ES-I3 (cell line): ENCODE measurements at regions not wholly inside any gene's neighbourhood (a gene's known extent, or its start where the extent isn't known, plus 50 kb on each side); places are given as distances from the start of the nearest gene placed in this dataset.
"Not testable (repeated sequence)": the region's sequence is repeated elsewhere in the genome, so short reads cannot be mapped to it uniquely, and the experiment has no call there.

Experiments used
- H3K36me3 ChIP-seq: 2 replicates; pipeline ENCODE4 v1.6.1; 2013; ENCODE audit warnings: mild to moderate bottlenecking, low read length, control low read depth, moderate library complexity; ENCODE audit not compliant: insufficient read depth
- H3K4me1 ChIP-seq: 2 replicates; pipeline ENCODE4 v1.6.1; 2013; ENCODE audit warnings: mild to moderate bottlenecking, control low read depth, low read length; ENCODE audit not compliant: insufficient read depth
- H3K9ac ChIP-seq: 2 replicates; pipeline ENCODE4 v1.6.1; 2013; ENCODE audit warnings: low read depth, mild to moderate bottlenecking, low read length, moderate library complexity
- H3K9me3 ChIP-seq: 2 replicates; pipeline ENCODE4 v1.6.1; 2013; ENCODE audit warnings: mild to moderate bottlenecking, low read length, moderate library complexity; ENCODE audit not compliant: control insufficient read depth, insufficient read depth

GRCh38 chr3:83251490-83251889, 1490.0 kb upstream of the GBE1 start:
- Histone ChIP-seq H3K9ac (no peak overlapping the region), H3K36me3 (no peaks in the 10 kb centered on the region), H3K4me1 (no peaks in the 10 kb centered on the region), H3K9me3 (no peaks in the 10 kb centered on the region)

GRCh38 chr3:83250613-83251012, 1489.2 kb upstream of the GBE1 start:
- Histone ChIP-seq H3K9ac (no peak overlapping the region), H3K9me3 (no peaks in the 10 kb centered on the region), H3K4me1 (no peaks in the 10 kb centered on the region), H3K36me3 (no peaks in the 10 kb centered on the region)

GRCh38 chr3:83248454-83248853, 1487.0 kb upstream of the GBE1 start:
- H3K4me1 ChIP-seq = no peaks in the 10 kb centered on the region

GRCh38 chr3:83235180-83235814, 1473.9 kb upstream of the GBE1 start:
- no peaks in the 10 kb centered on the region for H3K9me3 ChIP-seq
- no peak overlapping the region for H3K9ac ChIP-seq
- H3K36me3 ChIP-seq = no peaks in the 10 kb centered on the region
- 0 out of 2 replicates have a peak, but pooled peaks cover 2% of the 10 kb centered on the region for H3K4me1 ChIP-seq

More at GRCh38 chr3:83248454-83248853, 1487.0 kb upstream of the GBE1 start:
- Histone ChIP-seq H3K9ac (no peak overlapping the region), H3K9me3 (no peaks in the 10 kb centered on the region), H3K36me3 (no peaks in the 10 kb centered on the region)

GRCh38 chr3:83233715-83234114, 1472.3 kb upstream of the GBE1 start:
- Histone ChIP-seq H3K4me1 (0 out of 2 replicates have a peak, but pooled peaks cover 2% of the 10 kb centered on the region), H3K9ac (no peak overlapping the region), H3K9me3 (no peaks in the 10 kb centered on the region), H3K36me3 (no peaks in the 10 kb centered on the region)

- H3K4me1 ChIP-seq = 0 out of 2 replicates have a peak, but pooled peaks cover 2% of the 10 kb centered on the region
- H3K9ac ChIP-seq = no peak overlapping the region
- no peaks in the 10 kb centered on the region for H3K36me3 ChIP-seq
- no peaks in the 10 kb centered on the region for H3K9me3 ChIP-seq
Observed at GRCh38 chr3:83230841-83231240, 1469.4 kb upstream of the GBE1 start.

- Histone ChIP-seq H3K9ac (no peak overlapping the region), H3K36me3 (no peaks in the 10 kb centered on the region), H3K9me3 (no peaks in the 10 kb centered on the region), H3K4me1 (0 out of 2 replicates have a peak, but pooled peaks cover 2% of the 10 kb centered on the region)
Observed at GRCh38 chr3:83230376-83230775, 1468.9 kb upstream of the GBE1 start.

- H3K4me1 ChIP-seq = 0 out of 2 replicates have a peak, but pooled peaks cover 2% of the 10 kb centered on the region
- no peaks in the 10 kb centered on the region for H3K9me3 ChIP-seq
- H3K9ac ChIP-seq = no peak overlapping the region
- no peaks in the 10 kb centered on the region for H3K36me3 ChIP-seq
Observed at GRCh38 chr3:83226751-83227150, 1465.3 kb upstream of the GBE1 start.

- no peaks in the 10 kb centered on the region for H3K9me3 ChIP-seq
- no peaks in the 10 kb centered on the region for H3K36me3 ChIP-seq
Observed at GRCh38 chr3:83224101-83224868, 1462.8 kb upstream of the GBE1 start.

GRCh38 chr3:83218383-83219200, 1457.1 kb upstream of the GBE1 start:
- Histone ChIP-seq H3K9me3 (no peaks in the 10 kb centered on the region), H3K36me3 (no peaks in the 10 kb centered on the region), H3K9ac (no peak overlapping the region), H3K4me1 (no peaks in the 10 kb centered on the region)

More at GRCh38 chr3:83224101-83224868, 1462.8 kb upstream of the GBE1 start:
- Histone ChIP-seq H3K4me1 (no peaks in the 10 kb centered on the region), H3K9ac (no peak overlapping the region)

GRCh38 chr3:83217595-83218118, 1456.2 kb upstream of the GBE1 start:
- not testable (repeated sequence) for H3K9me3 ChIP-seq, H3K4me1 ChIP-seq, H3K36me3 ChIP-seq, H3K9ac ChIP-seq

GRCh38 chr3:83216919-83217594, 1455.6 kb upstream of the GBE1 start:
- Histone ChIP-seq H3K9ac (no peak overlapping the region), H3K36me3 (no peaks in the 10 kb centered on the region), H3K4me1 (no peaks in the 10 kb centered on the region), H3K9me3 (no peaks in the 10 kb centered on the region)

- Histone ChIP-seq H3K36me3 (no peaks in the 10 kb centered on the region), H3K9ac (no peak overlapping the region), H3K9me3 (no peaks in the 10 kb centered on the region), H3K4me1 (no peaks in the 10 kb centered on the region)
Observed at GRCh38 chr3:83195243-83195642, 1433.8 kb upstream of the GBE1 start.

- no peaks in the 10 kb centered on the region for H3K9me3 ChIP-seq
- no peaks in the 10 kb centered on the region for H3K36me3 ChIP-seq
- H3K4me1 ChIP-seq = no peaks in the 10 kb centered on the region
- no peak overlapping the region for H3K9ac ChIP-seq
Observed at GRCh38 chr3:83193526-83193925, 1432.1 kb upstream of the GBE1 start.
